HepG2 (cell line): ENCODE measurements at regions not wholly inside any gene's neighbourhood (a gene's known extent, or its start where the extent isn't known, plus 50 kb on each side); places are given as distances from the start of the nearest gene placed in this dataset.

Experiments used
- ATAC-seq: fragments of 200-7000 bp; cut with Tn5 transposase; 3 replicates; pipeline ENCODE4 v1.9.1; 2020; ENCODE audit warnings: mild to moderate bottlenecking, moderate library complexity
- BruUV-seq: library from RNA; stranded (reverse); fragments of 400-500 nt; replicated peaks from 2 replicates; lab custom pipeline; 2021; lab: Mats Ljungman, UMichigan
- CTCF ChIA-PET: fragments of 300-600 bp; formaldehyde crosslinking; extraction: SDS; loops from one replicate; lab custom pipeline; 2021; ENCODE audit warnings: low total read pairs, inconsistent platforms, low intra/inter-chr PET ratio; lab: Yijun Ruan, JAX
- POLR2A ChIA-PET: fragments of 350-600 bp; sonication (Branson Sonifier 250); formaldehyde crosslinking; loops from one replicate; lab custom pipeline; 2020; ENCODE audit warnings: antibody characterized with exemption, inconsistent platforms; lab: Yijun Ruan, JAX
- DNase-seq: peaks from one replicate; pipeline ENCODE4 v3.0.0-alpha.2; 2015; ENCODE audit warnings: low spot score
- FAIRE-seq: peaks from 3 replicates; lab custom pipeline; 2011; peaks lifted over from hg19 to GRCh38; lab: Jason Lieb, UNC
- H2AFZ ChIP-seq: one replicate; pipeline ENCODE4 v1.6.1; 2011; ENCODE audit warnings: low read length, inconsistent platforms
- H3K27ac ChIP-seq: fragments of 300-600 bp; 3 replicates; pipeline ENCODE4 v1.8.0; 2011; ENCODE audit warnings: mixed run types, mild to moderate bottlenecking, mixed read lengths, low read length, inconsistent platforms; ENCODE audit not compliant: insufficient read depth; ENCODE audit errors: extremely low read length
- H3K27me3 ChIP-seq, 2 experiments: fragments of 200-600 bp in 1 of 2; 2 replicates in 1 of 2; 3 replicates in 1 of 2; pipeline versions ENCODE4 v1.6.0 to v1.8.0; 2011; ENCODE audit warnings: low read length in 2 of 2, mild to moderate bottlenecking in 2 of 2, moderate library complexity in 2 of 2, inconsistent platforms in 1 of 2; ENCODE audit not compliant: insufficient read depth in 2 of 2, control insufficient read depth in 1 of 2
- H3K36me3 ChIP-seq, 2 experiments: fragments of 200-600 bp in 1 of 2; replicated peaks in 1 of 2; 2 replicates in 1 of 2; 3 replicates in 1 of 2; pipeline versions ENCODE4 v1.5.1 to v1.8.0; 2011; ENCODE audit warnings: low read length in 2 of 2, inconsistent platforms in 1 of 2; ENCODE audit not compliant: insufficient read depth in 2 of 2, control insufficient read depth in 1 of 2
- H3K4me1 ChIP-seq: 2 replicates; pipeline ENCODE4 v1.5.1; 2012; ENCODE audit warnings: low read length, inconsistent platforms; ENCODE audit not compliant: insufficient read depth
- H3K4me2 ChIP-seq: 2 replicates; pipeline ENCODE4 v1.6.0; 2011; ENCODE audit warnings: low read depth, low read length, inconsistent platforms
- H3K4me3 ChIP-seq, 3 experiments: fragments of 200-600 bp in 1 of 3; sonication (generic), shearing (Covaris generic) in 1 of 3; replicated peaks in 1 of 3; 2 replicates each; pipeline ENCODE4 v1.5.1; 2011 to 2016; ENCODE audit warnings: low read length in 3 of 3, inconsistent platforms in 2 of 3, low read depth in 2 of 3, mild to moderate bottlenecking in 2 of 3, control low read depth in 1 of 3, mixed read lengths in 1 of 3; ENCODE audit not compliant: insufficient read depth in 1 of 3
- H3K79me2 ChIP-seq: one replicate; pipeline ENCODE4 v1.6.1; 2011; ENCODE audit warnings: low read length, inconsistent platforms; ENCODE audit not compliant: insufficient read depth
- H3K9ac ChIP-seq: 2 replicates; pipeline ENCODE4 v1.6.0; 2011; ENCODE audit warnings: mild to moderate bottlenecking, low read depth, low read length, inconsistent platforms; ENCODE audit not compliant: insufficient read depth
- H3K9me3 ChIP-seq: 2 replicates; pipeline ENCODE4 v1.5.1; 2012; ENCODE audit warnings: mild to moderate bottlenecking, low read length
- H4K20me1 ChIP-seq: 2 replicates; pipeline ENCODE4 v1.6.0; 2011; ENCODE audit warnings: inconsistent platforms, mild to moderate bottlenecking, low read length, moderate library complexity; ENCODE audit not compliant: insufficient read depth
- HMG20B ChIP-seq: conservative IDR thresholded peaks from 2 replicates; pipeline ENCODE4 v1.6.1; 2016; ENCODE audit warnings: missing genetic modification reagents, missing compliant biosample characterization
- JUND ChIP-seq: sonication (generic); formaldehyde crosslinking; IDR thresholded peaks from 2 replicates; pipeline ENCODE4 v1.8.0; 2022; ENCODE audit warnings: mild to moderate bottlenecking, missing genetic modification reagents
- LRRFIP1 ChIP-seq: sonication (generic); formaldehyde crosslinking; conservative IDR thresholded peaks from 2 replicates; pipeline ENCODE4 v1.4.0; 2020; ENCODE audit warnings: missing genetic modification reagents
- MLX ChIP-seq: IDR thresholded peaks from 2 replicates; pipeline ENCODE4 v1.6.1; 2016
- MTA3 ChIP-seq: sonication (generic); formaldehyde crosslinking; IDR thresholded peaks from 2 replicates; pipeline ENCODE4 v1.4.0; 2020; ENCODE audit warnings: missing genetic modification reagents
- NFKBIZ ChIP-seq: IDR thresholded peaks from 2 replicates; pipeline ENCODE4 v1.6.1; 2018; ENCODE audit warnings: missing genetic modification reagents, missing compliant biosample characterization
- STAT6 ChIP-seq: sonication (generic); formaldehyde crosslinking; IDR thresholded peaks from 2 replicates; pipeline ENCODE4 v1.4.0; 2020; ENCODE audit warnings: missing genetic modification reagents, mild to moderate bottlenecking, borderline replicate concordance
- SUZ12 ChIP-seq: fragments of 150-350 bp; IDR thresholded peaks from 2 replicates; pipeline ENCODE4 v1.6.1; 2014; ENCODE audit warnings: low read depth, low read length
- TGIF2 ChIP-seq: IDR thresholded peaks from 2 replicates; pipeline ENCODE4 v1.6.1; 2016; ENCODE audit warnings: control low read depth, missing compliant biosample characterization
- ZBTB8A ChIP-seq: sonication (generic); formaldehyde crosslinking; IDR thresholded peaks from 2 replicates; pipeline ENCODE4 v1.4.0; 2020; ENCODE audit warnings: mild to moderate bottlenecking, low read depth, missing genetic modification reagents, borderline replicate concordance
- ZFP1 ChIP-seq: IDR thresholded peaks from 2 replicates; pipeline ENCODE4 v1.6.1; 2016
- ZFP36L2 ChIP-seq: sonication (generic); formaldehyde crosslinking; IDR thresholded peaks from 2 replicates; pipeline ENCODE4 v1.4.0; 2020; ENCODE audit warnings: missing genetic modification reagents
- ZFX ChIP-seq: sonication (generic); formaldehyde crosslinking; IDR thresholded peaks from 2 replicates; pipeline ENCODE4 v1.4.0; 2020; ENCODE audit warnings: mild to moderate bottlenecking, low read depth, missing genetic modification reagents, moderate library complexity
- ZNF552 ChIP-seq: sonication (generic); formaldehyde crosslinking; IDR thresholded peaks from 2 replicates; pipeline ENCODE4 v1.9.0; 2022; ENCODE audit warnings: missing genetic modification reagents, mild to moderate bottlenecking, borderline replicate concordance
- ZNF672 ChIP-seq: sonication (generic); formaldehyde crosslinking; IDR thresholded peaks from 2 replicates; pipeline ENCODE4 v1.8.1; 2022; ENCODE audit warnings: missing genetic modification reagents
- ZNF777 ChIP-seq: sonication (generic); formaldehyde crosslinking; IDR thresholded peaks from 2 replicates; pipeline ENCODE4 v1.4.0; 2020; ENCODE audit warnings: missing genetic modification reagents
- WGBS: methylation state at CpG from one replicate; pipeline ENCODE4 v1.1.6; 2017; ENCODE audit warnings: low lambda C conversion rate; 5-methylcytosine and 5-hydroxymethylcytosine counted together
- in situ Hi-C: cut with HindIII; loops from 2 replicates; pipeline ENCODE4 v1.10.0; 2017; ENCODE audit warnings: low pct_unique_long_range_greater_than_20kb; ENCODE audit not compliant: extremely low pct_ligation_motif_present
- intact Hi-C: fragments of 100-400 bp; cut with micrococcal nuclease; formaldehyde crosslinking; loops from one replicate; pipeline ENCODE4 v1.10.0; 2022; ENCODE audit not compliant: unreplicated experiment

- ChIA-PET POLR2A (no interaction called here), CTCF (no interaction called here)
- H3K4me3 ChIP-seq: no peak overlapping the region
- ATAC-seq: no peak
- in situ Hi-C loops: no loop called here
- no peak for FAIRE-seq
- H3K4me2 ChIP-seq: no peak overlapping the region
- TF ChIP-seq HMG20B (no peak), ZNF777 (no peak), ZFX (CRISPR knock-in tag) (no peak), ZFP36L2 (no peak), SUZ12 (no peak), ZBTB8A (CRISPR knock-in tag) (no peak), STAT6 (no peak)
- intact Hi-C loops: no loop called here
- H3K36me3 ChIP-seq: no peaks in the 10 kb centered on the region
- DNase-seq: no peak
- no TSS peak for BruUV-seq
- WGBS: 4% methylated on average over 2 of the region's 2 CpGs
- H3K27me3 ChIP-seq: no peaks in the 10 kb centered on the region; a peak in 1 of 5 replicates
- H2AFZ ChIP-seq: no peak overlapping the region
- no peaks in the 10 kb centered on the region for H3K9me3 ChIP-seq
- no peak overlapping the region for H3K9ac ChIP-seq
- no peak overlapping the region for H3K27ac ChIP-seq
- no peaks in the 10 kb centered on the region for H4K20me1 ChIP-seq
- no peaks in the 10 kb centered on the region for H3K4me1 ChIP-seq
- H3K79me2 ChIP-seq: no peaks in the 10 kb centered on the region
Observed at GRCh38 chr5:54655761-54656160, 138.2 kb downstream of the SNX18 start.

- Histone ChIP-seq H2AFZ (no peak overlapping the region), H3K79me2 (no peaks in the 10 kb centered on the region), H4K20me1 (no peaks in the 10 kb centered on the region), H3K4me1 (no peaks in the 10 kb centered on the region), H3K9me3 (no peaks in the 10 kb centered on the region), H3K4me2 (no peak overlapping the region), H3K27ac (no peak overlapping the region)
- DNase-seq (no peak), ATAC-seq (no peak)
- CTCF ChIA-PET: no interaction called here
- 8% methylated on average over 1 of the region's 1 CpG for WGBS
- TF ChIP-seq MLX (CRISPR knock-in tag) (no peak), ZFP1 (CRISPR knock-in tag) (no peak), JUND (CRISPR knock-in tag) (no peak), NFKBIZ (CRISPR knock-in tag) (no peak), LRRFIP1 (CRISPR knock-in tag) (no peak), ZNF672 (CRISPR knock-in tag) (no peak), MTA3 (CRISPR knock-in tag) (no peak), ZNF552 (no peak), TGIF2 (CRISPR knock-in tag) (no peak)
- TF ChIP-seq, all 625 proteins: peak for 0
- no TSS peak for BruUV-seq
- Histone ChIP-seq H3K9ac (no peak overlapping the region), H3K27me3 (no peaks in the 10 kb centered on the region; a peak in 1 of 5 replicates), H3K4me3 (no peak overlapping the region), H3K36me3 (no peaks in the 10 kb centered on the region)
- intact Hi-C loops (no loop called here), in situ Hi-C loops (no loop called here)
- POLR2A ChIA-PET: no interaction called here
- no peak for FAIRE-seq
Observed at GRCh38 chr5:54655266-54655665, 137.7 kb downstream of the SNX18 start.
